Liver (tissue), 3 donors: ENCODE measurements at regions not wholly inside any gene's neighbourhood (a gene's known extent, or its start where the extent isn't known, plus 50 kb on each side); places are given as distances from the start of the nearest gene placed in this dataset.

Experiments
- CTCF ChIP-seq: fragments of 150-350 bp; IDR thresholded peaks from 2 replicates; pipeline ENCODE4 v1.5.1; 2017; ENCODE audit warnings: improper control_type of control experiment, low read depth, low read length; ENCODE audit not compliant: missing input control
- EGR1 ChIP-seq, 2 donors: IDR thresholded peaks; 2 replicates each; pipeline ENCODE4 v1.6.1; 2016 to 2018; ENCODE audit warnings: antibody characterized with exemption in 2 of 2, low read depth in 2 of 2
- FOXA1 ChIP-seq: IDR thresholded peaks from 2 replicates; pipeline ENCODE4 v1.6.1; 2016; ENCODE audit warnings: antibody characterized with exemption
- GABPA ChIP-seq, 2 donors: IDR thresholded peaks in 1 of 2; conservative IDR thresholded peaks in 1 of 2; 2 replicates each; pipeline ENCODE4 v1.6.1; 2016; ENCODE audit warnings: antibody characterized with exemption in 2 of 2, mild to moderate bottlenecking in 1 of 2, moderate library complexity in 1 of 2
- HNF4A ChIP-seq, 2 donors: conservative IDR thresholded peaks; 2 replicates each; pipeline ENCODE4 v1.6.1; 2016; ENCODE audit warnings: antibody characterized with exemption in 2 of 2, mild to moderate bottlenecking in 2 of 2
- JUND ChIP-seq, 2 donors: IDR thresholded peaks; 2 replicates each; pipeline ENCODE4 v1.6.1; 2016; ENCODE audit warnings: antibody characterized with exemption in 2 of 2
- MAX ChIP-seq: IDR thresholded peaks from 2 replicates; pipeline ENCODE4 v1.6.1; 2016; ENCODE audit warnings: antibody characterized with exemption
- RAD21 ChIP-seq, 2 donors: IDR thresholded peaks; 2 replicates each; pipeline ENCODE4 v1.6.1; 2016; ENCODE audit warnings: antibody characterized with exemption in 2 of 2, mild to moderate bottlenecking in 2 of 2
- REST ChIP-seq: IDR thresholded peaks from 2 replicates; pipeline ENCODE4 v1.6.1; 2016; ENCODE audit warnings: antibody characterized with exemption, mild to moderate bottlenecking
- RXRA ChIP-seq, 2 donors: IDR thresholded peaks; 2 replicates each; pipeline ENCODE4 v1.6.1; 2017 to 2018; ENCODE audit warnings: antibody characterized with exemption in 2 of 2, mild to moderate bottlenecking in 1 of 2
- SP1 ChIP-seq: IDR thresholded peaks from 2 replicates; pipeline ENCODE4 v1.6.1; 2018; ENCODE audit warnings: antibody characterized with exemption, mild to moderate bottlenecking
- TAF1 ChIP-seq: conservative IDR thresholded peaks from 2 replicates; pipeline ENCODE4 v1.6.1; 2016; ENCODE audit warnings: antibody characterized with exemption, mild to moderate bottlenecking
- donor health status: healthy.
- donor health status: healthy.

GRCh38 chr1:56156971-56157876 lies 422.1 kb downstream of the PLPP3 start:
- TF ChIP-seq CTCF (no peak), EGR1 (IDR thresholded peaks at IDR 0.05; ENCODE audit: low read depth in 2 of 2) (no peak), SP1 (no peak), REST (no peak), JUND (IDR thresholded peaks at IDR 0.05) (no peak), RXRA (IDR thresholded peaks at IDR 0.05) (no peak), FOXA1 (no peak), RAD21 (IDR thresholded peaks at IDR 0.05) (no peak), MAX (no peak), HNF4A (conservative IDR thresholded peaks at IDR 0.05) (no peak), GABPA (IDR thresholded peaks at IDR 0.05 in 1 of 2, conservative IDR thresholded peaks at IDR 0.05 in 1 of 2) (no peak), TAF1 (no peak)
